ENCODE measurements at regions not wholly inside any gene's neighbourhood (a gene's known extent, or its start where the extent isn't known, plus 50 kb on each side); places are given as distances from the start of the nearest gene placed in this dataset.

DNA sequence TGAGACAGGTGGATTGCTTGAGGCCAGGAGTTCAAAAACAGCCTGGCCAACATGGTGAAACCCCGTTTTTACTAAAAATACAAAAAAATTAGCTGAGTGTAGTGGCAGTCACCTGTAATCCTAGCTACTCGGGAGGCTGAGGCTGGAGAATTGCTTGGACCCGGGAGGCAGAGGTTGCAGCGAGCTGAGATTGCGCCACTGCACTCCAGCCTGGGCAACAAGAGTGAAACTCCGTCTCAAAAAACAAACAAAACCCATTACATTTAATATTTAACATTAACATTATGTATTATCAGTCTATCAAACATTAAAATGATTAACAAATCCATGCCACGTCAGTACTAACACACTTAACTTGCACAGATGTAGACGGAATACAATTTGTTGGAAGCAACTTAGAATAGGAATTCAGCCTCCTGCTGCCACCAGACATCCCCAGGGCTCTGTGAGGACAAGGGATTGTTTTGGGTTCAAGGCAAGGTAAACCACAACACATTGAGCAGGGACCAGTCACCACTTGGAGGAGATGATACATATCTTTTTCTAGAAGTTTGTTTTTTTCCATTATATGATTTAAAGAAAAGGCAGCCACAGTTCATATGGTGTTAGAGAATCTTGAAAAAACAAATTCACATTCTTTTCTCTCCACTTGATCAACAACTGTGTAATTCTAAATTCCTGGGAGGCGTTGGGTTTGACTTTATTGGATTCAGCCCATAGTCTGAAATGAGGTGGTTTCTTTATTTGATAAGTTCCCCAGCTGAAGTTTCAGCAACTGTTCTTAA is 104.1 kb upstream of the BASP1 start:
- Histone ChIP-seq H3K4me3 (ENCODE audit: control extremely low read depth in 1 of 5, extremely low read depth in 1 of 5, insufficient read depth in 1 of 5, low read depth in 2 of 5, low read length in 4 of 5) (no peak overlapping the region), H3K79me2 (ENCODE audit: control insufficient read depth, insufficient read depth, low read length) (no peaks in the 10 kb centered on the region), H3K27ac (ENCODE audit: low read length in 2 of 2) (no peak overlapping the region), H4K20me1 (ENCODE audit: control insufficient read depth, insufficient read depth, low read length, poor library complexity, severe bottlenecking) (no peaks in the 10 kb centered on the region), H3K27me3 (replicated peaks in 1 of 4; ENCODE audit: control extremely low read depth in 1 of 4, control insufficient read depth in 3 of 4, insufficient read depth in 4 of 4, low read length in 3 of 4) (no peaks in the 10 kb centered on the region), H3K9ac (ENCODE audit: low read length) (no peak overlapping the region), H3K4me1 (ENCODE audit: control insufficient read depth in 2 of 2, insufficient read depth in 2 of 2, low read length in 2 of 2) (peaks cover 0 to 5% of the 10 kb centered on the region in 2 donors), H3K9me3 (ENCODE audit: control extremely low read depth in 1 of 3, control insufficient read depth in 2 of 3, insufficient read depth in 1 of 3, low read length in 2 of 3) (no peaks in the 10 kb centered on the region), H3K36me3 (replicated peaks in 1 of 2; ENCODE audit: control extremely low read depth in 1 of 2, control insufficient read depth in 1 of 2, extremely low read depth in 1 of 2, insufficient read depth in 2 of 2, low read length in 1 of 2) (no peaks in the 10 kb centered on the region), H2AFZ (ENCODE audit: insufficient read depth, low read depth, low read length, poor library complexity, severe bottlenecking) (no peak overlapping the region), H3K4me2 (replicated peaks; ENCODE audit: low read depth, low read length, poor library complexity, severe bottlenecking) (no peak overlapping the region)
- no peak for TF ChIP-seq EZH2 (IDR thresholded peaks at IDR 0.05; ENCODE audit: borderline replicate concordance, insufficient read depth, low read depth, low read length, poor library complexity, severe bottlenecking)
- TF ChIP-seq, protein P1, sequence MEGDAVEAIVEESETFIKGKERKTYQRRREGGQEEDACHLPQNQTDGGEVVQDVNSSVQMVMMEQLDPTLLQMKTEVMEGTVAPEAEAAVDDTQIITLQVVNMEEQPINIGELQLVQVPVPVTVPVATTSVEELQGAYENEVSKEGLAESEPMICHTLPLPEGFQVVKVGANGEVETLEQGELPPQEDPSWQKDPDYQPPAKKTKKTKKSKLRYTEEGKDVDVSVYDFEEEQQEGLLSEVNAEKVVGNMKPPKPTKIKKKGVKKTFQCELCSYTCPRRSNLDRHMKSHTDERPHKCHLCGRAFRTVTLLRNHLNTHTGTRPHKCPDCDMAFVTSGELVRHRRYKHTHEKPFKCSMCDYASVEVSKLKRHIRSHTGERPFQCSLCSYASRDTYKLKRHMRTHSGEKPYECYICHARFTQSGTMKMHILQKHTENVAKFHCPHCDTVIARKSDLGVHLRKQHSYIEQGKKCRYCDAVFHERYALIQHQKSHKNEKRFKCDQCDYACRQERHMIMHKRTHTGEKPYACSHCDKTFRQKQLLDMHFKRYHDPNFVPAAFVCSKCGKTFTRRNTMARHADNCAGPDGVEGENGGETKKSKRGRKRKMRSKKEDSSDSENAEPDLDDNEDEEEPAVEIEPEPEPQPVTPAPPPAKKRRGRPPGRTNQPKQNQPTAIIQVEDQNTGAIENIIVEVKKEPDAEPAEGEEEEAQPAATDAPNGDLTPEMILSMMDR (IDR thresholded peaks at IDR 0.05) = no peak
- H3K4me1 Mint-ChIP-seq = peaks cover 12% of the 10 kb centered on the region
- intact Hi-C loops (cut with micrococcal nuclease) = no loop called here
- no peak overlapping the region for H3K27ac Mint-ChIP-seq
- ChIA-PET CTCF (interaction anchor here (0.7 to 1.0 kb wide), 2 partner anchors 18 to 19 kb away, joined by 3 read pairs; no protein-coding TSS in a partner anchor), POLR2A (no interaction called here)
- ATAC-seq (ENCODE audit: low read depth) (no peak), DNase-seq (no peak)
- no peaks in the 10 kb centered on the region for H3K9me3 Mint-ChIP-seq (ENCODE audit: insufficient read depth)
- 100% methylated on average over 2 of the region's 9 CpGs for WGBS (ENCODE audit: insufficient coverage)
- no peak overlapping the region for H3K4me3 Mint-ChIP-seq
- H3K27me3 Mint-ChIP-seq = no peaks in the 10 kb centered on the region

DNA sequence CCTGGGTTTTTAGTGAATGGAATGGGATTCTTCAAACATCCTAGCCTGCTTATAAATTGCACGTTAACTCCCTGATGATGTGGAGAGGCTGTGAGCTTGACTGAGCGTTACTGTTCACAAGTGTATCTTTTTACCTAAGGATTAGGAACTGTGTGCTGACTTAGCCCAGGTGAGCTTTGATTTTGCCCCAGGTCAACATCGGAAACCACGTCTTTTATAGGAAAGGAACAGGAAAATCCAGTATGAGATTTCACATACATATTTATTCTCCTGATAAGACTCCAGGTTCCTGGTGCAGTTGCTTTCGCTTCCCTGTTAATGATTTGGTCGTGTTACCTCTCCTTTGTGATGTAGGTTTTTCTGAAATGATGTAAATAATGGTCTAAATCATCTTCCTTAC is 103.2 kb upstream of the BASP1 start:
- Histone ChIP-seq H3K9me3 (ENCODE audit: control extremely low read depth in 1 of 3, control insufficient read depth in 2 of 3, insufficient read depth in 1 of 3, low read length in 2 of 3) (no peaks in the 10 kb centered on the region), H3K79me2 (ENCODE audit: control insufficient read depth, insufficient read depth, low read length) (no peaks in the 10 kb centered on the region), H3K36me3 (replicated peaks in 1 of 2; ENCODE audit: control extremely low read depth in 1 of 2, control insufficient read depth in 1 of 2, extremely low read depth in 1 of 2, insufficient read depth in 2 of 2, low read length in 1 of 2) (no peaks in the 10 kb centered on the region), H3K27ac (ENCODE audit: low read length in 2 of 2) (no peak overlapping the region), H3K4me1 (ENCODE audit: control insufficient read depth in 2 of 2, insufficient read depth in 2 of 2, low read length in 2 of 2) (peaks cover 5 to 10% of the 10 kb centered on the region in 2 donors), H3K9ac (ENCODE audit: low read length) (no peak overlapping the region), H3K27me3 (replicated peaks in 1 of 4; ENCODE audit: control extremely low read depth in 1 of 4, control insufficient read depth in 3 of 4, insufficient read depth in 4 of 4, low read length in 3 of 4) (no peaks in the 10 kb centered on the region), H3K4me3 (ENCODE audit: control extremely low read depth in 1 of 5, extremely low read depth in 1 of 5, insufficient read depth in 1 of 5, low read depth in 2 of 5, low read length in 4 of 5) (no peak overlapping the region), H4K20me1 (ENCODE audit: control insufficient read depth, insufficient read depth, low read length, poor library complexity, severe bottlenecking) (no peaks in the 10 kb centered on the region), H3K4me2 (replicated peaks; ENCODE audit: low read depth, low read length, poor library complexity, severe bottlenecking) (no peak overlapping the region), H2AFZ (ENCODE audit: insufficient read depth, low read depth, low read length, poor library complexity, severe bottlenecking) (no peak overlapping the region)
- CTCF ChIA-PET = no interaction called here
- no CpG with 5 or more reads among the region's 6 CpGs for WGBS (ENCODE audit: insufficient coverage)
- ATAC-seq (ENCODE audit: low read depth) = no peak
- Mint-ChIP-seq H3K4me1 (peaks cover 15% of the 10 kb centered on the region), H3K27me3 (no peaks in the 10 kb centered on the region), H3K4me3 (no peak overlapping the region), H3K9me3 (ENCODE audit: insufficient read depth) (no peaks in the 10 kb centered on the region), H3K27ac (no peak overlapping the region)
- intact Hi-C loops (cut with micrococcal nuclease) = no loop called here
- TF ChIP-seq, protein P1 (IDR thresholded peaks at IDR 0.05) = no peak
- no peak for DNase-seq
- POLR2A ChIA-PET = no interaction called here
